Endothelial cell of umbilical vein (primary cell): ENCODE measurements at regions not wholly inside any gene's neighbourhood (a gene's known extent, or its start where the extent isn't known, plus 50 kb on each side); places are given as distances from the start of the nearest gene placed in this dataset.

ENCODE experiments used
- BruUV-seq: library from RNA; stranded (reverse); fragments of 400-500 nt; replicated peaks from 2 replicates; lab custom pipeline; 2021; lab: Mats Ljungman, UMichigan
- CTCF ChIA-PET: fragments of 300-600, 350-600 bp; sonication (Branson Sonifier 250); formaldehyde crosslinking; loops from one replicate; lab custom pipeline; 2021; ENCODE audit warnings: antibody characterized with exemption, inconsistent platforms; lab: Charles Lee
- POLR2A ChIA-PET: fragments of 300-600, 350-600 bp; sonication (Branson Sonifier 250); formaldehyde crosslinking; loops from one replicate; lab custom pipeline; 2021; ENCODE audit warnings: antibody characterized with exemption, inconsistent platforms; lab: Charles Lee
- DNase-seq: peaks from one replicate; pipeline ENCODE4 v3.0.0-alpha.2; 2011; ENCODE audit warnings: low read depth, low spot score
- FAIRE-seq: peaks from 2 replicates; lab custom pipeline; 2011; peaks lifted over from hg19 to GRCh38; lab: Jason Lieb, UNC
- H2AFZ ChIP-seq: 2 replicates; pipeline ENCODE4 v1.6.0; 2012; ENCODE audit warnings: low read depth, low read length, control low read depth, inconsistent platforms
- H3K27ac ChIP-seq: 2 replicates; pipeline ENCODE4 v1.5.1; 2011; ENCODE audit warnings: low read depth, mild to moderate bottlenecking, control low read depth, low read length, moderate library complexity; ENCODE audit not compliant: insufficient read depth
- H3K27me3 ChIP-seq, 2 experiments: 2 replicates each; pipeline versions ENCODE4 v1.6.0 to v1.6.1; 2011; ENCODE audit warnings: low read length in 2 of 2, mixed read lengths in 1 of 2; ENCODE audit not compliant: control insufficient read depth in 2 of 2, insufficient read depth in 2 of 2
- H3K36me3 ChIP-seq, 2 experiments: 2 replicates in 1 of 2; 3 replicates in 1 of 2; pipeline ENCODE4 v1.5.1; 2011; ENCODE audit warnings: low read length in 2 of 2, mild to moderate bottlenecking in 1 of 2, moderate library complexity in 1 of 2; ENCODE audit not compliant: control insufficient read depth in 2 of 2, insufficient read depth in 2 of 2; ENCODE audit errors: extremely low read depth in 1 of 2
- H3K4me1 ChIP-seq: 3 replicates; pipeline ENCODE4 v1.5.1; 2011; ENCODE audit warnings: mild to moderate bottlenecking, low read length; ENCODE audit not compliant: control insufficient read depth, insufficient read depth; ENCODE audit errors: extremely low read depth
- H3K4me2 ChIP-seq: 2 replicates; pipeline ENCODE4 v1.6.1; 2011; ENCODE audit warnings: low read length, control low read depth, mixed read lengths; ENCODE audit not compliant: insufficient read depth
- H3K4me3 ChIP-seq, 3 experiments: fragments of 200-600 bp in 1 of 3; sonication (generic), shearing (Covaris generic) in 1 of 3; replicated peaks in 1 of 3; 2 replicates each; pipeline ENCODE4 v1.5.1; 2011 to 2016; ENCODE audit warnings: control low read depth in 3 of 3, low read length in 3 of 3, mild to moderate bottlenecking in 2 of 3, inconsistent platforms in 1 of 3, low read depth in 1 of 3, moderate library complexity in 1 of 3; ENCODE audit not compliant: insufficient read depth in 1 of 3
- H3K79me2 ChIP-seq: 2 replicates; pipeline ENCODE4 v1.6.0; 2012; ENCODE audit warnings: low read length, inconsistent platforms; ENCODE audit not compliant: control insufficient read depth, insufficient read depth
- H3K9ac ChIP-seq: replicated peaks from 2 replicates; pipeline ENCODE3; 2011; ENCODE audit warnings: low read length, control low read depth; ENCODE audit not compliant: insufficient read depth; ENCODE audit errors: extremely low read depth
- H3K9me1 ChIP-seq: replicated peaks from 3 replicates; pipeline ENCODE4 v1.6.0; 2011; ENCODE audit warnings: mild to moderate bottlenecking, low read length; ENCODE audit not compliant: control insufficient read depth, insufficient read depth; ENCODE audit errors: extremely low read depth
- H3K9me3 ChIP-seq: replicated peaks from 2 replicates; pipeline ENCODE4 v1.5.1; 2012; ENCODE audit warnings: low read length, inconsistent platforms; ENCODE audit not compliant: control insufficient read depth, insufficient read depth
- H4K20me1 ChIP-seq: replicated peaks from 2 replicates; pipeline ENCODE3; 2011; ENCODE audit warnings: mild to moderate bottlenecking, low read length; ENCODE audit not compliant: control insufficient read depth, insufficient read depth; ENCODE audit errors: extremely low read depth
- EZH2 ChIP-seq: IDR thresholded peaks from 2 replicates; pipeline ENCODE4 v1.6.1; 2012; ENCODE audit warnings: borderline replicate concordance, low read depth, mild to moderate bottlenecking, moderate library complexity, low read length, inconsistent platforms; ENCODE audit not compliant: severe bottlenecking
- FOS ChIP-seq: IDR thresholded peaks from 2 replicates; pipeline ENCODE4 v1.6.1; 2011; ENCODE audit warnings: mild to moderate bottlenecking, low read length, moderate library complexity, borderline replicate concordance; ENCODE audit not compliant: insufficient read depth
- GATA2 ChIP-seq: IDR thresholded peaks from 2 replicates; pipeline ENCODE4 v1.7.0; 2011; ENCODE audit warnings: low read depth, mild to moderate bottlenecking, moderate library complexity, mixed read lengths, low read length; ENCODE audit not compliant: insufficient read length, insufficient read depth
- JUN ChIP-seq: IDR thresholded peaks from 2 replicates; pipeline ENCODE4 v1.6.1; 2011; ENCODE audit warnings: borderline replicate concordance, low read depth; ENCODE audit not compliant: insufficient read length, insufficient read depth
- MYC ChIP-seq: IDR thresholded peaks from one replicate; pipeline ENCODE4 v1.6.1; 2011; ENCODE audit warnings: mild to moderate bottlenecking, low read depth, low read length
- POLR2A ChIP-seq: IDR thresholded peaks from 2 replicates; pipeline ENCODE4 v1.6.1; 2012; ENCODE audit warnings: low read depth, mild to moderate bottlenecking, control low read depth, low read length
- POLR2AphosphoS5 ChIP-seq: IDR thresholded peaks from 2 replicates; pipeline ENCODE4 v1.6.1; 2012; ENCODE audit warnings: low read depth, mild to moderate bottlenecking, control low read depth, low read length, moderate library complexity; ENCODE audit not compliant: insufficient read depth
- dilution Hi-C: fragments of 300-500 bp; cut with MboI; formaldehyde crosslinking; loops from one replicate; pipeline ENCODE4 v1.15.0; 2019; ENCODE audit warnings: low sequenced_read_pairs; ENCODE audit not compliant: extremely low pct_ligation_motif_present
- intact Hi-C: fragments of 100-400 bp; cut with micrococcal nuclease; formaldehyde crosslinking; loops from one replicate; pipeline ENCODE4 v1.10.0; 2022
- TF ChIP-seq, protein P1 (sequence below), 2 donors: IDR thresholded peaks; 1 replicate in 1 of 2; 2 replicates in 1 of 2; pipeline ENCODE4 v1.5.1; 2011; ENCODE audit warnings: low read length in 2 of 2, mild to moderate bottlenecking in 2 of 2, moderate library complexity in 2 of 2, control low read depth in 1 of 2, inconsistent platforms in 1 of 2, low read depth in 1 of 2; ENCODE audit not compliant: insufficient read depth in 1 of 2; ENCODE audit errors: extremely low read depth in 1 of 2
- TF ChIP-seq, protein P2 (sequence below): IDR thresholded peaks from 2 replicates; pipeline ENCODE4 v1.6.1; 2011; ENCODE audit not compliant: insufficient read depth, insufficient read length

DNA sequence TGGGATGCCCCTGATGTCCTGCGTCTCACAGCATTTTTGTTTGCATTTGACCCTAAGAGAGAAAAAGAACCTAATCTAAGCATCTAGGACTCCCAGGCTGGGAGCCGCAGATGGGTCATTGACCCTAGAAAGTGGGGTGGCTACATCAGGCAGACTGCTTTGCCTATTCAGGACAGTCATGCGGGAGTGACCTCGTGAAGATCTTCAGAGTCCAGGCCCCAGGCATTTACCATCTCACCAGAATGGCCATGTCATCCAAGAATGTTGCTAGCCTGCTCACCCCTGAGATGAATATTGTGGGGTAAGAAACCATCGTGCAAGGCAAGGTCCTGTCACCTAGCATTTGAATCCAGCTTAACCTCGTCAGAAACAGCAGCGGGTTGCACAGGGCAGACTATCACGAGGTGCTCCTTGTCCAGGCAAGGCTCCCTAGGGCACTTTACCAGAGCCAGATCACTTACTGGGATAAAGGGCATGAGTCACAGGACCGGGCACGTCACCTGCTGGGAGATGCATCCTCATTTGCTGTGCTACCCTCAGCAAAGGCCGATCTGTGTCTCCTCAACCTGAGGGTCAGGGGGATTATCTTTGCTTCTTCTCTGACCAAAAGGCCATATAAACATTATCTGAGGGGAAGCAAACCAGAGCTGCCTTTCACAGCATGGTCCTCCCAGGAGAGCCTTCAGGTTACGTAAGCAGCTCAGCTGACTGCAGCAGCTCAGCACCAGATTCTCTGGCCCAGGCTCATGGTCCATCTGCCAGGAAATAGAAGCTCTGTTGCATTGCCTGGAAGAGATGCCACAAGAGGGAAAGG lies 162.3 kb downstream of the ACKR3 start:
- H3K27me3 ChIP-seq = peaks cover 0 to 2% of the 10 kb centered on the region in 2 experiments
- H3K9ac ChIP-seq = no peak overlapping the region
- H3K9me3 ChIP-seq = no peaks in the 10 kb centered on the region
- no peaks in the 10 kb centered on the region for H3K79me2 ChIP-seq
- H3K4me1 ChIP-seq = no peaks in the 10 kb centered on the region
- no peaks in the 10 kb centered on the region for H3K9me1 ChIP-seq
- no peaks in the 10 kb centered on the region for H3K36me3 ChIP-seq
- no peak for FAIRE-seq
- no peak overlapping the region for H3K27ac ChIP-seq
- TF ChIP-seq POLR2AphosphoS5 (no peak), JUN (no peak), EZH2 (no peak), MYC (no peak), POLR2A (no peak), FOS (no peak), GATA2 (no peak)
- TF ChIP-seq, protein P1, sequence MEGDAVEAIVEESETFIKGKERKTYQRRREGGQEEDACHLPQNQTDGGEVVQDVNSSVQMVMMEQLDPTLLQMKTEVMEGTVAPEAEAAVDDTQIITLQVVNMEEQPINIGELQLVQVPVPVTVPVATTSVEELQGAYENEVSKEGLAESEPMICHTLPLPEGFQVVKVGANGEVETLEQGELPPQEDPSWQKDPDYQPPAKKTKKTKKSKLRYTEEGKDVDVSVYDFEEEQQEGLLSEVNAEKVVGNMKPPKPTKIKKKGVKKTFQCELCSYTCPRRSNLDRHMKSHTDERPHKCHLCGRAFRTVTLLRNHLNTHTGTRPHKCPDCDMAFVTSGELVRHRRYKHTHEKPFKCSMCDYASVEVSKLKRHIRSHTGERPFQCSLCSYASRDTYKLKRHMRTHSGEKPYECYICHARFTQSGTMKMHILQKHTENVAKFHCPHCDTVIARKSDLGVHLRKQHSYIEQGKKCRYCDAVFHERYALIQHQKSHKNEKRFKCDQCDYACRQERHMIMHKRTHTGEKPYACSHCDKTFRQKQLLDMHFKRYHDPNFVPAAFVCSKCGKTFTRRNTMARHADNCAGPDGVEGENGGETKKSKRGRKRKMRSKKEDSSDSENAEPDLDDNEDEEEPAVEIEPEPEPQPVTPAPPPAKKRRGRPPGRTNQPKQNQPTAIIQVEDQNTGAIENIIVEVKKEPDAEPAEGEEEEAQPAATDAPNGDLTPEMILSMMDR (IDR thresholded peaks at IDR 0.05; ENCODE audit: extremely low read depth in 1 of 2, insufficient read depth in 1 of 2, low read depth in 1 of 2, low read length in 2 of 2) = no peak
- TF ChIP-seq, protein P2, sequence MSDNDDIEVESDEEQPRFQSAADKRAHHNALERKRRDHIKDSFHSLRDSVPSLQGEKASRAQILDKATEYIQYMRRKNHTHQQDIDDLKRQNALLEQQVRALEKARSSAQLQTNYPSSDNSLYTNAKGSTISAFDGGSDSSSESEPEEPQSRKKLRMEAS = no peak
- intact Hi-C loops = no loop called here
- CTCF ChIA-PET = no interaction called here
- DNase-seq = no peak
- H4K20me1 ChIP-seq = no peaks in the 10 kb centered on the region
- no TSS peak for BruUV-seq
- H2AFZ ChIP-seq = no peak overlapping the region
- no peak overlapping the region for H3K4me2 ChIP-seq
- POLR2A ChIA-PET = no interaction called here
- dilution Hi-C loops = no loop called here
- no peak overlapping the region for H3K4me3 ChIP-seq
